Gastroesophageal sphincter (tissue), 4 donors: ENCODE measurements at regions not wholly inside any gene's neighbourhood (a gene's known extent, or its start where the extent isn't known, plus 50 kb on each side); places are given as distances from the start of the nearest gene placed in this dataset.

ENCODE experiments used
- ATAC-seq: fragments of 150-250 bp; one replicate; pipeline ENCODE4 v1.9.1; 2016; ENCODE audit warnings: mild to moderate bottlenecking, moderate library complexity
- H3K27ac ChIP-seq, 4 donors: fragments of 200-600 bp; sonication (generic) in 3 of 4; 1 replicate in 3 of 4; 2 replicates in 1 of 4; pipeline ENCODE4 v1.5.1; 2016 to 2019
- H3K27me3 ChIP-seq: fragments of 200-600 bp; sonication (generic); one replicate; pipeline ENCODE4 v1.5.1; 2019
- H3K36me3 ChIP-seq, 2 donors: fragments of 200-600 bp; sonication (generic); one replicate each; pipeline ENCODE4 v1.5.1; 2019; ENCODE audit warnings: control low read depth in 1 of 2
- H3K4me1 ChIP-seq, 3 donors: fragments of 200-600 bp; sonication (generic); 1 replicate in 2 of 3; 2 replicates in 1 of 3; pipeline ENCODE4 v1.5.1; 2016 to 2019; ENCODE audit warnings: control low read depth in 2 of 3
- H3K4me3 ChIP-seq, 2 donors: fragments of 200-600 bp; sonication (generic); one replicate each; pipeline ENCODE4 v1.5.1; 2019; ENCODE audit warnings: mild to moderate bottlenecking in 1 of 2, moderate library complexity in 1 of 2
- H3K9me3 ChIP-seq, 3 donors: fragments of 200-600 bp; sonication (generic); one replicate each; pipeline ENCODE4 v1.5.1; 2017 to 2019; ENCODE audit warnings: control low read depth in 2 of 3
- CTCF ChIP-seq, 4 experiments: fragments of 200-600 bp in 2 of 4; fragments of 450-650 bp in 2 of 4; sonication (generic) in 1 of 4; IDR thresholded peaks; one replicate each; pipeline ENCODE4 v1.5.1; 2017 to 2019; ENCODE audit warnings: antibody characterized with exemption in 4 of 4, mild to moderate bottlenecking in 2 of 4, moderate library complexity in 2 of 4
- EP300 ChIP-seq: sonication (generic); formaldehyde crosslinking; IDR thresholded peaks from one replicate; pipeline ENCODE4 v1.6.1; 2017; ENCODE audit warnings: antibody characterized with exemption, mild to moderate bottlenecking
- POLR2A ChIP-seq, 2 donors: fragments of 450-650 bp; IDR thresholded peaks; one replicate each; pipeline ENCODE4 v1.6.1; 2017; ENCODE audit warnings: antibody characterized with exemption in 2 of 2, mild to moderate bottlenecking in 2 of 2, moderate library complexity in 1 of 2
- POLR2AphosphoS5 ChIP-seq: sonication (generic); formaldehyde crosslinking; IDR thresholded peaks from one replicate; pipeline ENCODE4 v1.6.1; 2017; ENCODE audit warnings: antibody characterized with exemption
- WGBS, 2 donors: methylation state at CpG; one replicate each; pipeline ENCODE4 v1.1.5; 2018; ENCODE audit warnings: low coverage in 1 of 2; 5-methylcytosine and 5-hydroxymethylcytosine counted together

GRCh38 chr7:115249080-115249479 lies 327.2 kb downstream of the MDFIC start:
- Histone ChIP-seq H3K9me3 (peaks cover 0 to 12% (median 0%) of the 10 kb centered on the region in 3 donors), H3K27ac (no peak overlapping the region), H3K27me3 (no peaks in the 10 kb centered on the region), H3K36me3 (no peaks in the 10 kb centered on the region), H3K4me1 (no peaks in the 10 kb centered on the region), H3K4me3 (no peak overlapping the region)
- 47 to 86% methylated on average over 1 of the region's 1 CpG for WGBS, 2 donors
- no peak for ATAC-seq
- TF ChIP-seq POLR2A (IDR thresholded peaks at IDR 0.05) (no peak), CTCF (IDR thresholded peaks at IDR 0.05) (no peak), POLR2AphosphoS5 (no peak), EP300 (no peak)

GRCh38 chr7:115241151-115241550 lies 319.3 kb downstream of the MDFIC start:
- 75% methylated on average over 1 of the region's 1 CpG; no CpG with 5 or more reads in 1 of the 2 donors for WGBS, 2 donors
- TF ChIP-seq CTCF (IDR thresholded peaks at IDR 0.05) (no peak), POLR2A (IDR thresholded peaks at IDR 0.05) (no peak), POLR2AphosphoS5 (no peak), EP300 (no peak)
- Histone ChIP-seq H3K27me3 (no peaks in the 10 kb centered on the region), H3K9me3 (peaks cover 0 to 21% (median 0%) of the 10 kb centered on the region in 3 donors), H3K4me1 (no peaks in the 10 kb centered on the region), H3K27ac (no peak overlapping the region), H3K36me3 (no peaks in the 10 kb centered on the region), H3K4me3 (no peak overlapping the region)
- no peak for ATAC-seq

- ATAC-seq: no peak
- no peak overlapping the region for H3K4me3 ChIP-seq
- no peak overlapping the region for H3K27ac ChIP-seq
- TF ChIP-seq EP300 (no peak), CTCF (IDR thresholded peaks at IDR 0.05) (no peak), POLR2AphosphoS5 (no peak), POLR2A (IDR thresholded peaks at IDR 0.05) (no peak)
- H3K4me1 ChIP-seq: no peaks in the 10 kb centered on the region
- H3K36me3 ChIP-seq: no peaks in the 10 kb centered on the region
- 55 to 63% methylated on average over 1 of the region's 1 CpG for WGBS, 2 donors
- H3K27me3 ChIP-seq: no peaks in the 10 kb centered on the region
- H3K9me3 ChIP-seq: peaks cover 0 to 19% (median 0%) of the 10 kb centered on the region in 3 donors
Observed at GRCh38 chr7:115240242-115240641, 318.3 kb downstream of the MDFIC start.

- Histone ChIP-seq H3K9me3 (peaks cover 0 to 9% (median 0%) of the 10 kb centered on the region in 3 donors), H3K4me3 (no peak overlapping the region), H3K27me3 (no peaks in the 10 kb centered on the region), H3K4me1 (peaks cover 0 to 7% (median 0%) of the 10 kb centered on the region in 3 donors), H3K36me3 (no peaks in the 10 kb centered on the region), H3K27ac (no peak overlapping the region)
- TF ChIP-seq EP300: no peak
- TF ChIP-seq POLR2AphosphoS5: no peak
- no peak for TF ChIP-seq POLR2A (IDR thresholded peaks at IDR 0.05)
- TF ChIP-seq CTCF (IDR thresholded peaks at IDR 0.05): no peak
- WGBS, 2 donors: 85 to 90% methylated on average over 2 of the region's 2 CpGs
- no peak for ATAC-seq
Observed at GRCh38 chr7:115235075-115235474, 313.2 kb downstream of the MDFIC start.

- ATAC-seq: no peak
- peaks cover 0 to 9% (median 0%) of the 10 kb centered on the region in 3 donors for H3K9me3 ChIP-seq
- H3K4me1 ChIP-seq: peaks cover 0 to 7% (median 0%) of the 10 kb centered on the region in 3 donors
- no peaks in the 10 kb centered on the region for H3K27me3 ChIP-seq
- TF ChIP-seq POLR2A (IDR thresholded peaks at IDR 0.05): no peak
- TF ChIP-seq POLR2AphosphoS5: no peak
- TF ChIP-seq CTCF (IDR thresholded peaks at IDR 0.05): no peak
- TF ChIP-seq EP300: no peak
- WGBS, 2 donors: 85 to 91% methylated on average over 3 of the region's 3 CpGs
- no peaks in the 10 kb centered on the region for H3K36me3 ChIP-seq
- H3K27ac ChIP-seq: no peak overlapping the region
- H3K4me3 ChIP-seq: no peak overlapping the region
Observed at GRCh38 chr7:115233809-115234208, 311.9 kb downstream of the MDFIC start.
